ENCODE measurements at regions not wholly inside any gene's neighbourhood (a gene's known extent, or its start where the extent isn't known, plus 50 kb on each side); places are given as distances from the start of the nearest gene placed in this dataset.

DNA sequence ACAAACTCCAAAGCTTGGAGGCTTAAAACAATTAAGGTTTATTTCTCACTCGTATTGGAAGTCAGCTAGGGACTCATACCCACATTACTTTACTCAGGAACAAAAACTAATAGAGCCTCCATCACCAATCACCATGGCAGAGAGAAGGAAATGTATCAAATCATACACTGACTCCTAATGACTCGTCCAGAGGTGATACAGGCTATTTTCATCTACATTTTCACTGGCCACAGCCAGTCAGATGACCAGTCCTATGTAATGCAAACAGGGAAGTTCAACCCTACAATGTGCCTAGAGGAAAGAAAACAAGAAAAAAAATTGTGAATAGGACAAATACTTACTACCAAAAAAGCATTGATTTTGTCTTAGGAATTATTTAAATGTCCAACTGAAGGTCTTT lies 110.3 kb downstream of the SEC16B start:
- TF ChIP-seq, protein P1, sequence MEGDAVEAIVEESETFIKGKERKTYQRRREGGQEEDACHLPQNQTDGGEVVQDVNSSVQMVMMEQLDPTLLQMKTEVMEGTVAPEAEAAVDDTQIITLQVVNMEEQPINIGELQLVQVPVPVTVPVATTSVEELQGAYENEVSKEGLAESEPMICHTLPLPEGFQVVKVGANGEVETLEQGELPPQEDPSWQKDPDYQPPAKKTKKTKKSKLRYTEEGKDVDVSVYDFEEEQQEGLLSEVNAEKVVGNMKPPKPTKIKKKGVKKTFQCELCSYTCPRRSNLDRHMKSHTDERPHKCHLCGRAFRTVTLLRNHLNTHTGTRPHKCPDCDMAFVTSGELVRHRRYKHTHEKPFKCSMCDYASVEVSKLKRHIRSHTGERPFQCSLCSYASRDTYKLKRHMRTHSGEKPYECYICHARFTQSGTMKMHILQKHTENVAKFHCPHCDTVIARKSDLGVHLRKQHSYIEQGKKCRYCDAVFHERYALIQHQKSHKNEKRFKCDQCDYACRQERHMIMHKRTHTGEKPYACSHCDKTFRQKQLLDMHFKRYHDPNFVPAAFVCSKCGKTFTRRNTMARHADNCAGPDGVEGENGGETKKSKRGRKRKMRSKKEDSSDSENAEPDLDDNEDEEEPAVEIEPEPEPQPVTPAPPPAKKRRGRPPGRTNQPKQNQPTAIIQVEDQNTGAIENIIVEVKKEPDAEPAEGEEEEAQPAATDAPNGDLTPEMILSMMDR (conservative IDR thresholded peaks at IDR 0.05), result no peak
- no peak for TF ChIP-seq EZH2 (IDR thresholded peaks at IDR 0.05; ENCODE audit: low read depth)

Data from PC-9 (cell line).